ENCODE measurements at regions not wholly inside any gene's neighbourhood (a gene's known extent, or its start where the extent isn't known, plus 50 kb on each side); places are given as distances from the start of the nearest gene placed in this dataset.

- no peaks in the 10 kb centered on the region for H3K36me3 ChIP-seq (ENCODE audit: insufficient read depth, low read depth, low read length)
- peaks cover 29% of the 10 kb centered on the region for H3K4me1 ChIP-seq (ENCODE audit: insufficient read depth, low read length)
- H3K9ac ChIP-seq (ENCODE audit: low read depth, low read length): peak overlapping the region; percentile 68; the same call in 1 of the 2 replicates
- no peak overlapping the region for H3K27ac ChIP-seq (ENCODE audit: low read length)
- no peaks in the 10 kb centered on the region for H3K27me3 ChIP-seq (ENCODE audit: insufficient read depth, low read length)
- H3K9me3 ChIP-seq (ENCODE audit: insufficient read depth, low read depth, low read length): no peaks in the 10 kb centered on the region
- peak overlapping the region; percentile 61 for H3K4me3 ChIP-seq (ENCODE audit: low read length)
Measured at GRCh38 chr15:92807971-92808571, 92.1 kb upstream of the CHD2 start.

DNA sequence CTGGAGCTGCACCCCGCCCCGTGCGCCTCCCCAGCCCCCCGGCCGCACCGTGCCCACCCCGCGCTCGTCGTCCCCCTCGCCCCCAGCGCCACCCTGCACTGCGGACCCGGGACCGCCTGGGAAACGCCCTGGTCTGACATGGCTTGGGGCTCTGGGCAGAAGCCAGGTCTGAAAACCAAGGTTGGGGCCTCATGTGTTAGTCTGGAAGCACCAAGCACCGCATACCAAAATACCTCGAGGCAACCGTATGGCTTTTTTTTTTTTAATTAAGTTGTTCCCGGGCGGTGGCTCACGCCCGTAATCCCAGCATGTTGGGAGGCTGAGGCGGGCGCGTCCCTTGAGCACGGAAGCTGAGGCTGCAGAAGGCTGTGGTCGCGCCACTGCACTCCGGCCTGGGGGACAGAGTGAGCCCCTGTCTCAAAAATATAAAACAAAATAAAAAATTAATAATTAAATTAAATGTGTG is 91.5 kb upstream of the CHD2 start:
- H3K36me3 ChIP-seq (ENCODE audit: insufficient read depth, low read depth, low read length): no peaks in the 10 kb centered on the region
- no peaks in the 10 kb centered on the region for H3K9me3 ChIP-seq (ENCODE audit: insufficient read depth, low read depth, low read length)
- H3K9ac ChIP-seq (ENCODE audit: low read depth, low read length): peak overlapping the region; percentile 68; the same call in 1 of the 2 replicates
- peak overlapping the region; percentile 61; the same call in 1 of the 2 replicates for H3K4me3 ChIP-seq (ENCODE audit: low read length)
- H3K27me3 ChIP-seq (ENCODE audit: insufficient read depth, low read length): no peaks in the 10 kb centered on the region
- H3K4me1 ChIP-seq (ENCODE audit: insufficient read depth, low read length): peaks cover 29% of the 10 kb centered on the region
- H3K27ac ChIP-seq (ENCODE audit: low read length): no peak overlapping the region

- peak overlapping the region; percentile 79 for H3K4me3 ChIP-seq (ENCODE audit: low read length)
- H3K4me1 ChIP-seq (ENCODE audit: insufficient read depth, low read length): peaks cover 29% of the 10 kb centered on the region
- H3K27ac ChIP-seq (ENCODE audit: low read length): peak overlapping the region; percentile 100
- H3K9ac ChIP-seq (ENCODE audit: low read depth, low read length): peak overlapping the region; percentile 99
- H3K36me3 ChIP-seq (ENCODE audit: insufficient read depth, low read depth, low read length): no peaks in the 10 kb centered on the region
- no peaks in the 10 kb centered on the region for H3K9me3 ChIP-seq (ENCODE audit: insufficient read depth, low read depth, low read length)
- no peaks in the 10 kb centered on the region for H3K27me3 ChIP-seq (ENCODE audit: insufficient read depth, low read length)
Measured at GRCh38 chr15:92809064-92809879, 90.9 kb upstream of the CHD2 start.

DNA sequence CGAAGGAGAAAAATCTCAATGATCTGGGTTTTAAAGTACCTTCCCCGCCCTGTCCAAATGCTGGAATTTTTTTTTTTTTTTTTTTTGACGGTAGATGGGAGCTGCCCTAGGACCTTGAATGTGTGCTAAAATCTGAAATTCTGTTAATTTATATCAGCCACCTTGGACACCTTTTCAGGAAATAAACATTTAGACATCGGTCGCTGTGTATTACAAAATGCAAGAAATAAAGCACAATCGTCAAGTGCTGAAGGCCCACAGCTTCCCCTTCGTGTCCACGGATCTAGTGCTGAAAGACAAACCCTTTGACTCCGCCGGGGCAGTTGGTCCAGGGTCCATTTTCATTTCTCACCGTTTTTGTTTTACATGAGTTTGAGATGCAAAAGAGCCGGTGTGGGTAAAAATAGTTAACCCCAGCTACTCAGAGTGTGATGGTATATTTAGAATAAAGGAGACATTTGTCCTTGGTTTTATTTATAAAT is 90.2 kb upstream of the CHD2 start:
- H3K9ac ChIP-seq (ENCODE audit: low read depth, low read length): peak overlapping the region; percentile 99
- H3K4me1 ChIP-seq (ENCODE audit: insufficient read depth, low read length): peaks cover 29% of the 10 kb centered on the region
- peak overlapping the region; percentile 100 for H3K27ac ChIP-seq (ENCODE audit: low read length)
- no peaks in the 10 kb centered on the region for H3K9me3 ChIP-seq (ENCODE audit: insufficient read depth, low read depth, low read length)
- H3K36me3 ChIP-seq (ENCODE audit: insufficient read depth, low read depth, low read length): no peaks in the 10 kb centered on the region
- peak overlapping the region; percentile 79 for H3K4me3 ChIP-seq (ENCODE audit: low read length)
- H3K27me3 ChIP-seq (ENCODE audit: insufficient read depth, low read length): no peaks in the 10 kb centered on the region

GRCh38 chr15:92810418-92811138 is 89.5 kb upstream of the CHD2 start:
- H3K27ac ChIP-seq (ENCODE audit: low read length): peak overlapping the region; percentile 100
- peak overlapping the region; percentile 99; the same call in 1 of the 2 replicates for H3K9ac ChIP-seq (ENCODE audit: low read depth, low read length)
- H3K9me3 ChIP-seq (ENCODE audit: insufficient read depth, low read depth, low read length): no peaks in the 10 kb centered on the region
- H3K4me3 ChIP-seq (ENCODE audit: low read length): peak overlapping the region; percentile 79
- no peaks in the 10 kb centered on the region for H3K36me3 ChIP-seq (ENCODE audit: insufficient read depth, low read depth, low read length)
- H3K4me1 ChIP-seq (ENCODE audit: insufficient read depth, low read length): peaks cover 29% of the 10 kb centered on the region
- no peaks in the 10 kb centered on the region for H3K27me3 ChIP-seq (ENCODE audit: insufficient read depth, low read length)

DNA sequence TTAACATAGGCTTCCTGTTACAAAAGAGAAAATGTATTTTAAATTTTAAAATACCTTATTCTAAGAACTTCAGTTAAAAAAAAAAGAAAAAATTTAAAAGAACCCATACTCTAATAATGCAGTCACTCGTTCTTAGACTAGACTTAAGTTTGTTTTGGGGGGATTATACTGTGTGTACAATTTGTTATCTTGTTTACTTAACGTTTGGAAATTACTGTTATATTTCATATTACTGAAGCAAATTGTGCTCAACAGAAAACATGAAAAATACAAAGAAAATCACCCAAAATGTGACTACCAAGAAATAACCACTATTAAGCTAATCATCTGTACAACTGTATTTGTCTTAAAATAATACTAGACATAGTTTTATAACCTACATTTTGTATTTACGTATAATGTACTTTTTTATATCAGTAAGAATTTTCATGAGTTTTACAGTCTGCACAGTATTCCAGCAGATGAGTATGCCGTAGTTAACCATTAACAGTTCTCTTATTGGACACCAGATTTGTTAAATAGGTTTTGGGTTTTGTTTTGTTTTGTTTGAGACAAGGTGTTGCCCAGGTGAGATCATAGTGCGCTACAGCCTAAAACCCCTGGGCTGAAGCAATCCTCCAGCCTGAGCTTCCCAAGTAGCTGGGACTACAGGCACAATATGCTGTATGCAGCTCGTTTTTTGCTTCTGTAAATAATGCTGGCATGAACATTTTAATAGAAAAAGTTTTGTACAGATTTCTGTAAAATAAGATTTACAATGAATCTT is 88.8 kb upstream of the CHD2 start:
- Histone ChIP-seq H3K27me3 (ENCODE audit: insufficient read depth, low read length) (no peaks in the 10 kb centered on the region), H3K27ac (ENCODE audit: low read length) (peak overlapping the region; percentile 100), H3K4me1 (ENCODE audit: insufficient read depth, low read length) (peaks cover 29% of the 10 kb centered on the region), H3K4me3 (ENCODE audit: low read length) (peak overlapping the region; percentile 79), H3K9ac (ENCODE audit: low read depth, low read length) (peak overlapping the region; percentile 99; the same call in 1 of the 2 replicates), H3K36me3 (ENCODE audit: insufficient read depth, low read depth, low read length) (no peaks in the 10 kb centered on the region), H3K9me3 (ENCODE audit: insufficient read depth, low read depth, low read length) (no peaks in the 10 kb centered on the region)

DNA sequence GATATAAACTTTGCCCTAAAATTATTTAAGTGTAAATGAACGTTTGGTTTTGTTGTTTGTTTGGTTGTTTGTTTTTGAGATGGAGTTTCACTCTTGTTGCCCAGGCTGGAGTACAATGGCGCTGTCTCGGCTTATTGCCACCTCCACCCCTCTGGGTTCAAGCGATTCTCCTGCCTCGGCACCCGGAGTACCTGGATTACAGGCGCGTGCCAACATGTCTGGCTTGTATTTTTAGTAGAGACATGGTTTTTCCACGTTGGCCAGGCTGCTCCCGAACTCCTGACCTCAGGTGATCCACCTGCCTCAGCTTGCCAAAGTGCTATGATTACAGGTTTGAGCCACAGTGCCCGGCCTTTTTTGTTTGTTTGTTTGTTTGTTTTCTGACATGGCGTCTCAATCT is 87.9 kb upstream of the CHD2 start:
- no peak overlapping the region for H3K4me3 ChIP-seq (ENCODE audit: low read length)
- H3K27ac ChIP-seq (ENCODE audit: low read length): no peak overlapping the region
- no peak overlapping the region for H3K9ac ChIP-seq (ENCODE audit: low read depth, low read length)

GRCh38 chr15:92813485-92813884 is 86.6 kb upstream of the CHD2 start:
- no peaks in the 10 kb centered on the region for H3K36me3 ChIP-seq (ENCODE audit: insufficient read depth, low read depth, low read length)
- H3K4me3 ChIP-seq (ENCODE audit: low read length): no peak overlapping the region
- peaks cover 32% of the 10 kb centered on the region for H3K4me1 ChIP-seq (ENCODE audit: insufficient read depth, low read length)
- no peaks in the 10 kb centered on the region for H3K27me3 ChIP-seq (ENCODE audit: insufficient read depth, low read length)
- no peak overlapping the region for H3K27ac ChIP-seq (ENCODE audit: low read length)
- H3K9me3 ChIP-seq (ENCODE audit: insufficient read depth, low read depth, low read length): no peaks in the 10 kb centered on the region
- no peak overlapping the region for H3K9ac ChIP-seq (ENCODE audit: low read depth, low read length)

More for the DNA sequence above, 87.9 kb upstream of the CHD2 start:
- no peaks in the 10 kb centered on the region for H3K27me3 ChIP-seq (ENCODE audit: insufficient read depth, low read length)
- H3K9me3 ChIP-seq (ENCODE audit: insufficient read depth, low read depth, low read length): no peaks in the 10 kb centered on the region
- peaks cover 29% of the 10 kb centered on the region for H3K4me1 ChIP-seq (ENCODE audit: insufficient read depth, low read length)
- no peaks in the 10 kb centered on the region for H3K36me3 ChIP-seq (ENCODE audit: insufficient read depth, low read depth, low read length)

GRCh38 chr15:92817339-92817886 is 82.7 kb upstream of the CHD2 start:
- H3K36me3 ChIP-seq (ENCODE audit: insufficient read depth, low read depth, low read length): no peaks in the 10 kb centered on the region
- H3K27ac ChIP-seq (ENCODE audit: low read length): no peak overlapping the region
- H3K27me3 ChIP-seq (ENCODE audit: insufficient read depth, low read length): no peaks in the 10 kb centered on the region
- H3K4me3 ChIP-seq (ENCODE audit: low read length): no peak overlapping the region
- peaks cover 43% of the 10 kb centered on the region for H3K4me1 ChIP-seq (ENCODE audit: insufficient read depth, low read length)
- H3K9me3 ChIP-seq (ENCODE audit: insufficient read depth, low read depth, low read length): no peaks in the 10 kb centered on the region
- no peak overlapping the region for H3K9ac ChIP-seq (ENCODE audit: low read depth, low read length)

DNA sequence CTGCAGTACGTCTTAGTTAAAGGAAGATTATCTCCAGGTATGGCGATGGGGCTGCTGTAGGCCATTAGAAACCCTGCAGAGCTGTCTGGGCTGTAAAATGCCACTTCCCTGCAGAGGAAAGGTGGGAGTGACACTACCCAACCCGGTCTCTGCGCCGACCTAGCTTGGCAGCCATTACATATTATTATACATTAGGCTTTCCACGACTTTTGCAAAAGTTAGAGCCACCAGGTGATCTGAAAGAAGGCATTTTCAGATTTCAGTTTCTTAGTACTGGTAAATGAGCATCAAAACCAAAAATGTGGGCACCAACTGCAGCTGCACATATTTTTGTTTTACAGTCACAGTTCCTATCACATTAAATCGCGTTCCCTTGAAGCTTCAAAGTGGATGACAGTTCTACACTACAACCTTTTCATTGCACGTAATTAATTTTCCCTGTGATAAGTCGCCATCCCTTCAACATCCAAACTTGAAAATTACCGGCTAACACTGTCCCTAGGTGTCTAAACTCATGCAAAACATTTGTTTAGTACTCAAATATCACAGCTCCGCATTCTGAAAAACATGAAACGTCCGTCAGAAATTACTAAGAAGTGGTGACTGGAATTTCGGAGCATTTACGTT is 81.4 kb upstream of the CHD2 start:
- Histone ChIP-seq H3K9me3 (ENCODE audit: insufficient read depth, low read depth, low read length) (no peaks in the 10 kb centered on the region), H3K27me3 (ENCODE audit: insufficient read depth, low read length) (no peaks in the 10 kb centered on the region), H3K9ac (ENCODE audit: low read depth, low read length) (peak overlapping the region; percentile 71; the same call in 1 of the 2 replicates), H3K4me3 (ENCODE audit: low read length) (peak overlapping the region; percentile 52), H3K36me3 (ENCODE audit: insufficient read depth, low read depth, low read length) (no peaks in the 10 kb centered on the region), H3K27ac (ENCODE audit: low read length) (peak overlapping the region; percentile 56), H3K4me1 (ENCODE audit: insufficient read depth, low read length) (peaks cover 54% of the 10 kb centered on the region)
